Ammon's horn (tissue), 1 donor: ENCODE measurements at regions not wholly inside any gene's neighbourhood (a gene's known extent, or its start where the extent isn't known, plus 50 kb on each side); places are given as distances from the start of the nearest gene placed in this dataset.
"Not testable (repeated sequence)": the region's sequence is repeated elsewhere in the genome, so short reads cannot be mapped to it uniquely, and the experiment has no call there.

Experiments used
- DNase-seq: peaks from one replicate; pipeline ENCODE4 v3.0.0-alpha.2; 2016; ENCODE audit warnings: low spot score

- DNase-seq, result no peak
Measured at GRCh38 chrX:117487421-117487820, 629.2 kb downstream of the KLHL13 start.

GRCh38 chrX:117483950-117484349 is 632.7 kb downstream of the KLHL13 start:
- DNase-seq, result no peak

GRCh38 chrX:117458243-117458968 is 658.2 kb downstream of the KLHL13 start:
- DNase-seq, result no peak

- no peak for DNase-seq
Measured at GRCh38 chrX:117455787-117456186, 660.8 kb downstream of the KLHL13 start.

GRCh38 chrX:117429501-117429900 is 687.1 kb downstream of the KLHL13 start:
- no peak for DNase-seq

GRCh38 chrX:117407449-117408150 is 709.0 kb downstream of the KLHL13 start:
- DNase-seq, result no peak

- no peak for DNase-seq
Measured at GRCh38 chrX:117400839-117401238, 715.8 kb downstream of the KLHL13 start.

GRCh38 chrX:117400005-117400404 is 716.6 kb downstream of the KLHL13 start:
- no peak for DNase-seq

GRCh38 chrX:117397844-117398243 is 718.8 kb downstream of the KLHL13 start:
- DNase-seq, result no peak

- not testable (repeated sequence) for DNase-seq
Measured at GRCh38 chrX:117394506-117395070, 722.0 kb downstream of the KLHL13 start.

- not testable (repeated sequence) for DNase-seq
Measured at GRCh38 chrX:117392360-117392759, 724.2 kb downstream of the KLHL13 start.

GRCh38 chrX:117376460-117376859 is 740.1 kb downstream of the KLHL13 start:
- DNase-seq, result no peak

- DNase-seq, result no peak
Measured at GRCh38 chrX:117335209-117335608, 781.4 kb downstream of the KLHL13 start.

GRCh38 chrX:117327373-117327772 is 789.2 kb downstream of the KLHL13 start:
- DNase-seq, result no peak

GRCh38 chrX:117325706-117326105 is 790.9 kb downstream of the KLHL13 start:
- no peak for DNase-seq

GRCh38 chrX:117305168-117305766 is 811.3 kb downstream of the KLHL13 start:
- no peak for DNase-seq

- no peak for DNase-seq
Measured at GRCh38 chrX:117301086-117301485, 815.5 kb downstream of the KLHL13 start.

- no peak for DNase-seq
Measured at GRCh38 chrX:117291760-117292159, 824.9 kb downstream of the KLHL13 start.

GRCh38 chrX:117274965-117275364 is 812.2 kb upstream of the CT83 start:
- no peak for DNase-seq
